CD4-positive, alpha-beta T cell treated with Interleukin-17A for 4 hours (primary cell): ENCODE measurements at regions not wholly inside any gene's neighbourhood (a gene's known extent, or its start where the extent isn't known, plus 50 kb on each side); places are given as distances from the start of the nearest gene placed in this dataset.

ENCODE experiments used
- DNase-seq: peaks from one replicate; pipeline ENCODE4 v3.0.0-alpha.2; 2020; ENCODE audit warnings: mixed read lengths

GRCh38 chr6:166772518-166772917, 145.5 kb upstream of the RPS6KA2 start:
- no peak for DNase-seq

GRCh38 chr6:166771701-166772100, 144.7 kb upstream of the RPS6KA2 start:
- no peak for DNase-seq

GRCh38 chr6:166770216-166771116, 143.4 kb upstream of the RPS6KA2 start:
- DNase-seq, result no peak

- no peak for DNase-seq
These were observed 142.6 kb upstream of the RPS6KA2 start for GRCh38 chr6:166769648-166770047.

- no peak for DNase-seq
These were observed 141.7 kb upstream of the RPS6KA2 start for GRCh38 chr6:166768761-166769160.

GRCh38 chr6:166767230-166767629, 140.2 kb upstream of the RPS6KA2 start:
- no peak for DNase-seq

- DNase-seq, result no peak
These were observed 139.7 kb upstream of the RPS6KA2 start for GRCh38 chr6:166766769-166767168.

GRCh38 chr6:166765234-166765541, 138.1 kb upstream of the RPS6KA2 start:
- DNase-seq, result no peak

GRCh38 chr6:166764473-166765233, 137.6 kb upstream of the RPS6KA2 start:
- DNase-seq, result no peak

- no peak for DNase-seq
These were observed 136.8 kb upstream of the RPS6KA2 start for GRCh38 chr6:166763606-166764472.

- no peak for DNase-seq
These were observed 134.8 kb upstream of the RPS6KA2 start for GRCh38 chr6:166761801-166762200.

GRCh38 chr6:166760288-166760687, 133.2 kb upstream of the RPS6KA2 start:
- DNase-seq, result peak; percentile 83

- no peak for DNase-seq
These were observed 131.2 kb upstream of the RPS6KA2 start for GRCh38 chr6:166758136-166758704.

GRCh38 chr6:166757232-166758135, 130.4 kb upstream of the RPS6KA2 start:
- peak; percentile 38 for DNase-seq

- no peak for DNase-seq
These were observed 127.4 kb upstream of the RPS6KA2 start for GRCh38 chr6:166754218-166755030.

GRCh38 chr6:166752928-166753721, 126.1 kb upstream of the RPS6KA2 start:
- DNase-seq, result no peak

GRCh38 chr6:166752097-166752496, 125.0 kb upstream of the RPS6KA2 start:
- no peak for DNase-seq

GRCh38 chr6:166751051-166751595, 124.1 kb upstream of the RPS6KA2 start:
- peak; percentile 36 for DNase-seq

GRCh38 chr6:166750108-166750793, 123.2 kb upstream of the RPS6KA2 start:
- DNase-seq, result peak; percentile 8
